GM18505 (cell line): ENCODE measurements at regions not wholly inside any gene's neighbourhood (a gene's known extent, or its start where the extent isn't known, plus 50 kb on each side); places are given as distances from the start of the nearest gene placed in this dataset.
"Not testable (repeated sequence)": the region's sequence is repeated elsewhere in the genome, so short reads cannot be mapped to it uniquely, and the experiment has no call there.

ENCODE experiments used
- ATAC-seq: cut with Tn5 transposase; IDR thresholded peaks from one replicate; pipeline ENCODE4 v1.9.1; 2021; ENCODE audit not compliant: unreplicated experiment
- POLR2A ChIP-seq: IDR thresholded peaks from 4 replicates; pipeline ENCODE4 v1.6.1; 2011; ENCODE audit warnings: borderline replicate concordance; ENCODE audit not compliant: insufficient read depth, insufficient read length; ENCODE audit errors: extremely low read depth

GRCh38 chr1:815147-815922 lies 108.4 kb upstream of the SAMD11 start:
- ATAC-seq, result not testable (repeated sequence)

GRCh38 chr1:817071-817599 lies 106.6 kb upstream of the SAMD11 start:
- ATAC-seq, result not testable (repeated sequence)

GRCh38 chr1:817658-818617 lies 105.8 kb upstream of the SAMD11 start:
- ATAC-seq, result not testable (repeated sequence)

GRCh38 chr1:818618-819291 lies 105.0 kb upstream of the SAMD11 start:
- no peak for TF ChIP-seq POLR2A
- no peak for ATAC-seq

- ATAC-seq, result no peak
- TF ChIP-seq POLR2A, result no peak
These were observed 102.8 kb upstream of the SAMD11 start for GRCh38 chr1:820962-821361.

GRCh38 chr1:826808-827207 lies 96.9 kb upstream of the SAMD11 start:
- peak; percentile 34 for ATAC-seq

- peak; percentile 75 for ATAC-seq
- peak; percentile 67 for TF ChIP-seq POLR2A
These were observed 96.3 kb upstream of the SAMD11 start for GRCh38 chr1:827211-828063.

GRCh38 chr1:829324-829723 lies 94.4 kb upstream of the SAMD11 start:
- not testable (repeated sequence) for ATAC-seq

- not testable (repeated sequence) for ATAC-seq
These were observed 93.8 kb upstream of the SAMD11 start for GRCh38 chr1:829932-830331.

- not testable (repeated sequence) for ATAC-seq
These were observed 93.0 kb upstream of the SAMD11 start for GRCh38 chr1:830750-831149.

GRCh38 chr1:831522-831921 lies 92.2 kb upstream of the SAMD11 start:
- TF ChIP-seq POLR2A, result no peak
- ATAC-seq, result no peak

- ATAC-seq, result no peak
These were observed 91.6 kb upstream of the SAMD11 start for GRCh38 chr1:832136-832535.

GRCh38 chr1:833226-833625 lies 90.5 kb upstream of the SAMD11 start:
- ATAC-seq, result not testable (repeated sequence)

More at GRCh38 chr1:832136-832535, 91.6 kb upstream of the SAMD11 start:
- no peak for TF ChIP-seq POLR2A

GRCh38 chr1:835509-835908 lies 88.2 kb upstream of the SAMD11 start:
- ATAC-seq, result not testable (repeated sequence)

- not testable (repeated sequence) for ATAC-seq
These were observed 86.1 kb upstream of the SAMD11 start for GRCh38 chr1:837601-838000.

- ATAC-seq, result not testable (repeated sequence)
These were observed 85.4 kb upstream of the SAMD11 start for GRCh38 chr1:838291-838690.

GRCh38 chr1:840592-840991 lies 83.1 kb upstream of the SAMD11 start:
- not testable (repeated sequence) for ATAC-seq

- ATAC-seq, result not testable (repeated sequence)
These were observed 81.9 kb upstream of the SAMD11 start for GRCh38 chr1:841671-842425.

GRCh38 chr1:842799-843198 lies 80.9 kb upstream of the SAMD11 start:
- not testable (repeated sequence) for ATAC-seq
